ENCODE measurements at regions not wholly inside any gene's neighbourhood (a gene's known extent, or its start where the extent isn't known, plus 50 kb on each side); places are given as distances from the start of the nearest gene placed in this dataset.

GRCh38 chr5:124553911-124554310, 192.5 kb downstream of the ZNF608 start:
- Histone ChIP-seq H3K79me2 (ENCODE audit: insufficient read depth, low read depth, low read length) (no peaks in the 10 kb centered on the region), H3K9me2 (ENCODE audit: insufficient read depth, low read length) (no peaks in the 10 kb centered on the region), H3K4me2 (ENCODE audit: low read length) (no peak overlapping the region), H3K27ac (ENCODE audit: low read depth, low read length, poor library complexity, severe bottlenecking) (no peak overlapping the region), H3K4me1 (ENCODE audit: insufficient read depth, low read length, poor library complexity, severe bottlenecking) (no peaks in the 10 kb centered on the region), H3K4me3 (ENCODE audit: low read depth, low read length, poor library complexity, severe bottlenecking) (no peak overlapping the region), H2AFZ (ENCODE audit: low read length) (no peak overlapping the region), H3K9me3 (ENCODE audit: low read length) (peaks cover 6% of the 10 kb centered on the region; the same call in 1 of the 2 replicates), H3K36me3 (ENCODE audit: insufficient read depth, low read length) (no peaks in the 10 kb centered on the region), H4K20me1 (ENCODE audit: insufficient read depth, low read length) (no peaks in the 10 kb centered on the region)
- POLR2A ChIA-PET: no interaction called here
- CTCF ChIA-PET (ENCODE audit: unreplicated experiment): no interaction called here
- no peak for DNase-seq (ENCODE audit: low spot score)
- BruUV-seq (replicated peaks): no TSS peak
- intact Hi-C loops (cut with micrococcal nuclease; ENCODE audit: unreplicated experiment): no loop called here
- TF ChIP-seq EZH2phosphoT487 (IDR thresholded peaks at IDR 0.05; ENCODE audit: borderline replicate concordance, low read depth, low read length) (no peak), CTCF (conservative IDR thresholded peaks at IDR 0.05; ENCODE audit: low read length) (no peak)

GRCh38 chr5:124552526-124552925, 193.9 kb downstream of the ZNF608 start:
- H3K79me2 ChIP-seq (ENCODE audit: insufficient read depth, low read depth, low read length): no peaks in the 10 kb centered on the region
- no peaks in the 10 kb centered on the region for H3K9me2 ChIP-seq (ENCODE audit: insufficient read depth, low read length)
- ChIA-PET POLR2A (no interaction called here), CTCF (ENCODE audit: unreplicated experiment) (no interaction called here)
- H3K36me3 ChIP-seq (ENCODE audit: insufficient read depth, low read length): no peaks in the 10 kb centered on the region
- BruUV-seq (replicated peaks): no TSS peak
- no peak for TF ChIP-seq CTCF (conservative IDR thresholded peaks at IDR 0.05; ENCODE audit: low read length)
- no peak overlapping the region for H3K4me3 ChIP-seq (ENCODE audit: low read depth, low read length, poor library complexity, severe bottlenecking)
- no peaks in the 10 kb centered on the region for H4K20me1 ChIP-seq (ENCODE audit: insufficient read depth, low read length)
- H2AFZ ChIP-seq (ENCODE audit: low read length): no peak overlapping the region
- no peak overlapping the region for H3K4me2 ChIP-seq (ENCODE audit: low read length)
- H3K27ac ChIP-seq (ENCODE audit: low read depth, low read length, poor library complexity, severe bottlenecking): no peak overlapping the region
- intact Hi-C loops (cut with micrococcal nuclease; ENCODE audit: unreplicated experiment): no loop called here
- DNase-seq (ENCODE audit: low spot score): no peak
- no peaks in the 10 kb centered on the region for H3K4me1 ChIP-seq (ENCODE audit: insufficient read depth, low read length, poor library complexity, severe bottlenecking)
- peaks cover 5% of the 10 kb centered on the region; the same call in 1 of the 2 replicates for H3K9me3 ChIP-seq (ENCODE audit: low read length)

GRCh38 chr5:124551939-124552279, 194.5 kb downstream of the ZNF608 start:
- H3K36me3 ChIP-seq (ENCODE audit: insufficient read depth, low read length): no peaks in the 10 kb centered on the region
- no peaks in the 10 kb centered on the region for H3K4me1 ChIP-seq (ENCODE audit: insufficient read depth, low read length, poor library complexity, severe bottlenecking)
- H3K9me3 ChIP-seq (ENCODE audit: low read length): no peaks in the 10 kb centered on the region; the same call in 1 of the 2 replicates
- no peak for DNase-seq (ENCODE audit: low spot score)
- intact Hi-C loops (cut with micrococcal nuclease; ENCODE audit: unreplicated experiment): no loop called here
- no peaks in the 10 kb centered on the region for H4K20me1 ChIP-seq (ENCODE audit: insufficient read depth, low read length)
- H3K27ac ChIP-seq (ENCODE audit: low read depth, low read length, poor library complexity, severe bottlenecking): no peak overlapping the region
- ChIA-PET CTCF (ENCODE audit: unreplicated experiment) (no interaction called here), POLR2A (interaction anchor here (0.6 kb wide), 1 partner anchor 122 kb away, joined by 3 read pairs; no protein-coding TSS in a partner anchor)
- no peak for TF ChIP-seq EZH2phosphoT487 (IDR thresholded peaks at IDR 0.05; ENCODE audit: borderline replicate concordance, low read depth, low read length)
- no peak for TF ChIP-seq CTCF (conservative IDR thresholded peaks at IDR 0.05; ENCODE audit: low read length)
- H2AFZ ChIP-seq (ENCODE audit: low read length): no peak overlapping the region
- BruUV-seq (replicated peaks): no TSS peak
- H3K9me2 ChIP-seq (ENCODE audit: insufficient read depth, low read length): no peaks in the 10 kb centered on the region
- no peak overlapping the region for H3K4me2 ChIP-seq (ENCODE audit: low read length)
- no peaks in the 10 kb centered on the region for H3K79me2 ChIP-seq (ENCODE audit: insufficient read depth, low read depth, low read length)
- no peak overlapping the region for H3K4me3 ChIP-seq (ENCODE audit: low read depth, low read length, poor library complexity, severe bottlenecking)
